GM19397 (cell line): ENCODE measurements at regions not wholly inside any gene's neighbourhood (a gene's known extent, or its start where the extent isn't known, plus 50 kb on each side); places are given as distances from the start of the nearest gene placed in this dataset.
"Not testable (repeated sequence)": the region's sequence is repeated elsewhere in the genome, so short reads cannot be mapped to it uniquely, and the experiment has no call there.

Experiments used
- ATAC-seq: cut with Tn5 transposase; IDR thresholded peaks from one replicate; pipeline ENCODE4 v1.9.1; 2021; ENCODE audit warnings: mild to moderate bottlenecking, moderate library complexity; ENCODE audit not compliant: unreplicated experiment

DNA sequence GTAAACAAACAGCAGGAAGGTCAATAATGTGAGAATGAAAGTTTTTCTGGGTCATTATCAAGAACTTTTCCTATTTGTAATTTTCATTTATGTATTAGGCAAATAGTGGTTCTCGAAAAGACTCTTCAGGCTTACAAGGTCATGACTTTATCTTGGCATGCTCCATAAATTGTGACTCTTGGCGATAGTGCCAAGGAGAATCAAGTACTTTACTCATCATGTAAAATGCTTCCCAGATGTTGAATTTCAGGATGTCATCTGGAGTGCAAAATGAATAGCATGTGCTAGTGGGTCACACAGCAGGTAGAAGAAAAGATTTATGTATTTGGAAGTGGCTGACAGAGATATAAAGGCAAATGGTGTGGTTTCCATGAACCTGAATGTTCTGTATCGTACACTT, 1492.7 kb upstream of the PCDH20 start:
- ATAC-seq, result no peak

DNA sequence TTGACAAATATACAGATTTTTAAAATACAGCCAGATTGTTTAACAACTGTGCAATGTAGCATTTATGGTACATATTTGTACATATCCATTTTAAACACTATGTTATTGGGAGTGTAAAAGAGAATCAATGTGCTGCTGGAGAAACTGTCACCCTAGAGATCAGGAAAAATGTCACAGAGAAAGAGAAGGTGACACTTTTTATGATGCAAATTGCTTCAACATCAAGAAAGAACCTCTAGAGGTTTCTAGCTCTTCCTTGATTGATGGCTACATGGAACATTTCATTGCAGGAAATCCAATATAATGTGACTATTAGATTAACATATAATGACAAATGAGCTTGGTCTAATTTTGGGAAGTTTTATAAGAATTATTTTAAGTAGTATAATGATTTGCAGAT, 1491.2 kb upstream of the PCDH20 start:
- ATAC-seq, result no peak

DNA sequence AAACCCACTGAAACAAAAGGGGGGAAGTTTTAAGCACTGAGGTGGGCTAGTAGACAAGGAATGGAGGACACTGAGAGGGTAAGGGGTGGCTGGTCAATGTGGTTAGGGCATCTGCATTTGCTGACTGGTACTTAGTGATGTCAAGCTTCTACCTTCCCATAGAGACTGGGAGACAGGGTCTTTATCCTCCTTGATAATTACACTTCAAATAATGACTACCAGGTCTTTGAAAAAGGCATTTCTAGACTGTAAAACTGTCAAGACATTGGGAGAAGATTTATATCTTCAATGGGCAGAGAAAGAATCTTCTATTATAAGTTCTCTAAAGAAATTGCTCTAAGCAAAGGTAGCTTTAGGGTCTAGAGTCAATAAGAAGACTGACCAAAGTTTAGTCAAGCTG, 1490.8 kb upstream of the PCDH20 start:
- no peak for ATAC-seq

DNA sequence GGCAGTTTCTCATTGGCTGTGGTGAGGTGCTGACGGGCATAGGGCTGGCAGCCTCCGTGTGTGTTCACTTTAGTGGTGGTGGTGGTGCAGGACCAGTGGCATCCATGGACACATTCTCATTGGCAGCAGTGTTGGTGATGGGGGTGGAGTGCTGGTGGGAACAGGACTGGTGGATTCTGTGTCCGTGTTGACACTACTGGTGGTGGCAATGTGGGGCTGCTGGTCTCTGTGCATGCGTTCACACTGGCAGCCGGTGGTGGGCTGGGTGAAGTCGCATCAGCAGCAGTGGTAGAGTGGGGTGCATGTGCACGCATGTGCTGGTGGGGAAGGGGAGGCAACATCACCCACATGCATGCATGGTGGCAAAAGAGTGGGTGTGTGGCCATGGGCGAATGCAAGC, 1471.4 kb upstream of the PCDH20 start:
- ATAC-seq, result no peak

DNA sequence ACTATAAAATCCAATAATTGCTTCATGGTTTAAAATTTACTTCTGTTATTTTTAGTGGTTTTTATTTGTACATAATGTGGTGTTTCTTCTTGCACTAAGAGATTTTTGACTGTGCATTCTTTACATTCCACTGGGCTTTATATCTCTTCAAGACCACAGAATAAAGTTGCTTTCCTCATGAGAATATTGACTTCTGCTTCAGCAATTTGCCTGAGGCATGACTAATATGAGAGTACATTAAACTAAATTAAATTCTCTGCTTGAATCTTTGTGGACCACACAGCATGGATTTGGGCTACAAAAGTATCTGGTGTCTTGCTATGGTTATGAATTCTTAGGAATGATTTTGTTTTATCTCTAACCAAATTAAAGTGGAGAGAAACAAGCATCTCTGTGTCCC, 1463.4 kb upstream of the PCDH20 start:
- no peak for ATAC-seq

DNA sequence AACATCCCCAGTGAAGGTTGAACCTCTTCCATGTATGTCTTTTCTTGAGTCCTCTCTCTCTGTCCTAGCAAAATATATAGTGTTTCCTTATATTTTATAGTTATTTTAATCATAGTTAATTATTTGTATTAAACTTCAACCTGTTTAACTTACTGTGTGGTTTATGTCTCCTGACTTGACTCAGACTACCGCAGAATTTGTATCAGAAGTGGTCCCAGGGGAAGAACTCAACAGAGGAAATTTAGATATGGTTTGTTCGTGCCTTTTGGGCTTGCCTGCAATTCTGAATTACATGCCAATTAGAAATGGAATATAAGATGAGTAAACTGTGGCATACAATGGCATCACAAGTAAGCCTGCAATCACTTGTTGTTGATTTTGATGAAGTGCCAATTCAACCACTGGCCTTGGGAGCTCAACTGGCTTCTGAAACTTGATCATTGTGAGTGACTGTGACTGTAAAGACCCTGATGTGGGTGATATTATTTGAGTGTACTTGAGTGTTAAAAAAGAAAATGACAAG, 1459.5 kb upstream of the PCDH20 start:
- ATAC-seq, result no peak

DNA sequence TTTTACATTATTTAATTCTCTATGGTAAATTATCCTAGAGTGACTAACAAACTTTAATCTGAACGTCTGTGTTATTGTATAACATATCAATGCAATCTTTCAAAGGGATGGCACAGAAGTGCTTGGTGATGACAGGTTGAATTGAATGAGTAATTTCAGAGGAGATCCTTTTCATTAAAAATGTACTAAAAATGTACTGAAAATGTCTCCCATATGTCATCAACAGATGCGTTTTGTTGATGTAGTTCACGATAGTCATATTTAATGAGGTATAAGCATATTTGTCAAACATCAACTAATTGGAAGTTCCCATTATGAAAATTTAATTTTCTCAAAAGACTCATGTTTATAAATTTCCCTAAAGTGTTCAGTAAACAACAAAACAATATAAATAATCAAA, 1434.7 kb upstream of the PCDH20 start:
- no peak for ATAC-seq

DNA sequence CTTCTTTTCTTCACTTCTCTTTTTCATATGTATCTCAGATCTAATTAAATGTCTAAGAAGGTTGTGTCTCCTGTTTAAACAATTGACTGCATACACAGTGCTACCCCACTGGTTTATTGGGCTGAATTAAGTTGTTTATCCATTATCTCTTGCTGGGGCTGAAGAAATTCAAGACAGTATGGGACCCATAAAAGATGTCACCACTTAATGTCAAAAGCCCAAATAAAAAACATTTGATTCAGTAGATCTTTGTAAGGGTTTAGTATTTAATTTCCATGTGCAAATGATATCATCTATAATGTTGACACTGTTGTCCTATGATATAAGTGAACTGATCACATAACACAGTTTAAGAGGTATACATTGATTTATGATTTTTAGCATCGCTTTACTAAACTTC, 1431.9 kb upstream of the PCDH20 start:
- ATAC-seq, result no peak

DNA sequence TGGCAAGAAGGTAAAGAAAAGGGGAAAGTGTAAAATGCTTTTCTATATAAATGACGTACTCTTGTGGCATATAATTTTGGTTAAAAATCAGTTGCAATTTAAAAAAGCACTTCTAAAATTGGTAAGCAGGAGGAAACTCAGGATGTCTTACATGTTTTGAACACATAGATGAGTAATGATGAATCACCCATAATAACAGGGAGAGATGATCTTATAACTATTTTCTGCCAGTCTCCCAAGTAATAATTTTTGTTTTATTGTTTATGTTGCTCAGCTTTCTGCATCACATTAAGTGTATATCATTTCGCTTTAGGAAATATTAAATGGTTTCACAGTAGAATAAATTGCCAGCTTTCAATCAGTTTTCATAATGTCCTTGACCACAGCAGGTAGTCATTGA, 1430.7 kb upstream of the PCDH20 start:
- no peak for ATAC-seq

DNA sequence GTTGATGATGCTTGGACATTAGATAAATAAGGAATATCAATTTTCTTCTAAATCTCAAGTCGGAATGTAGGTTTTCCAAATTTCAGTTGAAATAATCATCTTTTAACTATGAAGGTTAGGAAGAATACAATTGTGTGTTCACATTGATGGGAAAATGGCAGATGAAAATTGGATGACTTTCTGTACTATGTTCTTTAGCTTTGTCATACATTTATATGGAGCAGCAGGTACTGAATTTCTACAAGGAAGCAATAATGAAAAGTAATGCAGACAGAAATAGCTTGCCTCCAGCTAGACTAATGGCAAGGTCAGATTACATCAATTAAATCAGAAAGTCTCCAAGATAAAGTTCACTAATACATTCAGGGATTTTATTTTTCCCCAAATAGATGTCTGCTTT, 1423.7 kb upstream of the PCDH20 start:
- no peak for ATAC-seq

DNA sequence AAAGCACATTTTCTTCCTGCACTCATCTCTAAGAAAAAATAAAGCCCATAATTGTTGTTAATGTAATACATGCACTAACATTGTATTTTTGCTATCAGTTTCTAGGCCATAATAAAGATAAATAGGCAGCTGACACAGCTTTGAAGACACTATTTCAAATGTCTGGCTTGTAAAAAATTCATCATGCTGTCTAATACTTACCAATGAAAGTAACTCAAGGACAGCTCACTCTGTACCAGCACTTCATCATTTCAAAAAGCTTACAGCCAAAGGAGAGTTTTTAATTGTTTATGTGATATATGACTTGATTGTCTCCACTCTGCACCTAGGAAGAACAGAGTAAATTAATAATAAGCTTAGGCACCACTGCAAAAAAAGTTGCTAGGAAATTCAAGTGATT, 1423.3 kb upstream of the PCDH20 start:
- no peak for ATAC-seq

DNA sequence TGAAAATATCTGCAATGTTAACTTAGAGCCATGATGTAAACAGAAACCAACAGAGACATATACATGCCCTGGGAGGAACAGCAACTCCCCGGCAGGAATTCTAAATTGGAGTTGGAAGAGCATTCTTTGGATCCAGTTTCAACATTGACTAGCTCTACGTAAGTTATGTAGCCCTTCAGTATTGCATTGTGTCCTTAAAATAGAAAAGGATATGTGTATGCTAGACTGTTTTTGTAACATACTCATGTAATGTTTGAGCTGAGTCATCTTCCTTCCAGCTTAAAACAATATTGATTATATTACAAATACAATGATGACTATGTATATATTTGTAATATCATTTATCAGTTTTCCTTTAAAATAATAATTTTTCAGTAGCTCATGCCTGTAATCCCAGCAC, 1422.2 kb upstream of the PCDH20 start:
- no peak for ATAC-seq

DNA sequence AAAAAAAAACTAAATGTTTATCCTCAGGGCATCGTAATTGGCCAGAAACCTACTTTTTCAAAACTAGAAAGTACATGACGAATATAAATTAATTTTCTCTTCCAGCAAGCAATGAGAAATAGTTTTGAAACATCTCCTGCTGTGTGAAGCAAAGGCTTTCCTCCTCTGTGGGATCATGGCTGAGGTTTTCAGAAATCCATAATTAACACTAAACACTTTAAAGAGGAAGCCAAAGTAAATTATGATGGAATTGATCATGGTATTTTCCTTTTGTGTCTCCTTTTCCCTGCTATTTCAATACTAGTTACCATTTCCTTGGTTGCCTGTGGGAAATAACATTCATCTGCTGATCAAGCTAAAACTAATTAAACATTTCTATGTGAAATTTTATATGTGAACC, 1413.8 kb upstream of the PCDH20 start:
- ATAC-seq, result no peak

DNA sequence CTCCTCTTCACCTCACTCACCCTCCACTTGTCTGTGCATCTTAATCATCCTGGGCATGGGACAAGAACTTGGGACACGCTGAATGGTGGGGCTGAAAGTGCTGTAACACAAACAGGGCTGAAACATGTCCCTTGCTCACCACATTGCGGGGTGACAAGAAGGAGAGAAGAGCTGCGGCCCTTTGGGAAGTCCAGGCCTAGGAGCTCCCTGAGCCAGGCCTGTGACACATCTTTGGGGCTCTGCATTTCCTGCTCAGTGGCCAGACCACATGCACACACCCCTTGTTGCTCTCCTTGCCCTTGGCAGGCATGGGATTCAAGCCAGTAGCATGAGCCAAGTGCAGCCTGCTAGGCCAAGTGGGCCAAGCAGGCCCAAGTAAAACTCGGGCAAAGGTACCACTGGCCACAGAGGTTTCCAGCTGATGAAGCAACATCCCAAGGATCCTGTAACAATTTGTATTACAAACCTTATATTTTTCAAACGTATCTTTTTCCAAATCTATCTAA, 1384.3 kb upstream of the PCDH20 start:
- no peak for ATAC-seq

DNA sequence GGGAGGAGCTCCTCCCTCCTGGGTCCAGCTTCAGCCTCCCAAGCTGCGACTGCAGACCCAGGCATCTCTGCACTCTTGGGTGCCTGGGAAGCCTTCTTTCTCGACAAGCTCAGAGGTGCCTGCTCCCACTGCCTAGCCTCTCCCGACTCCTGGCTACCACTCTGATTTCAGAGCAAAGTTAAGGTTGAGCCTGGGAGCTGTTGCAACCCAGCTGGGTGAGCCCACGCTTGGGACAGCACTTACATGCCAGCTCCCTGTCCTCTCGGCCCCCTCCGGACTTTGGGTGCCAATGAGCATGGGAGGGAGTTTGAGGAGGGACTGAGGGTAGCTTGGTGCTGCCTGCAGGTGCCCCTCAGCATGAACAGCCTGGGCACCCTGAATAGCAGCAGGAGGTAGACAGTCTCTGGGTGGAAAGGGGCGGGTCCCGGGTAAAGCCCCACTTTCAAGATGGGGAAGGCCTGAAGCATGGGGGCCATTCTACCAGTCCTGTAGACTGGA, 1383.4 kb upstream of the PCDH20 start:
- no peak for ATAC-seq

DNA sequence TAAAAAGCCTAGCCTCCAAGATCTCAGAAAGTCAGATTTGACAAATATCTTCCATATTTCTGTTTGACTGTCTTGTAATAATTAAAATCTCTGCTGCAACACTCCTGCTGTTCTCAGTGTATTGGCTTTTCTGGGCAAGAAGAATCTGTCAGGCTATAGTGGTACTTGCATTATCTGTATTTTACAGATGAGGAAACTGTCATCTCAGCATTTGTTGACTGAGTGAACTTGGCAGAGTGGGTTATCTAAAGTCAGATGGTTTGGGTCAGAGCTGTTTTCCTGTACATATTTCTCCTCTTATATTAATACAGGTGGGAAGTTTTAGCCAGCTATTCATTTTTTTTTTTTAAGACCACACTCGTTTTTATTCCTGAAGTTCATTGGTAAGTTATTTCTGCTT, 1378.2 kb upstream of the PCDH20 start:
- ATAC-seq, result no peak

DNA sequence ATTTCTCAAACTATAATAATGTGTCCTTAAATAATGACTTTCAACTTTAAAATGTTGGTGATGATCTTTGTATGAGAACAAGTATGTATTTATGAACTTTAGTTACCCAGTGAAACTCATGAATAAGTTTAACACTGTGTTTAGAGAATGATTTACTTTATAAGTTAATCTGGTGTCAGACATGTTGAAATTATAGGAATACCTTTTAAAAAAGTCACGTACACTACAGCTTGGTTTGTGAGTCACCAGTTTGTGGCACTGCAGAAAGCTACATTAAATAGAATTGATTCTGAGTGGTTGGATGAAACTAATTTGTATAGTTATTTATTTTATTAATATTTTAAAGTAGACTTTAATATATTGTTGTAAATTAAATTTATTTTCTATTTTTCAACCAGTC, 1366.2 kb upstream of the PCDH20 start:
- no peak for ATAC-seq

DNA sequence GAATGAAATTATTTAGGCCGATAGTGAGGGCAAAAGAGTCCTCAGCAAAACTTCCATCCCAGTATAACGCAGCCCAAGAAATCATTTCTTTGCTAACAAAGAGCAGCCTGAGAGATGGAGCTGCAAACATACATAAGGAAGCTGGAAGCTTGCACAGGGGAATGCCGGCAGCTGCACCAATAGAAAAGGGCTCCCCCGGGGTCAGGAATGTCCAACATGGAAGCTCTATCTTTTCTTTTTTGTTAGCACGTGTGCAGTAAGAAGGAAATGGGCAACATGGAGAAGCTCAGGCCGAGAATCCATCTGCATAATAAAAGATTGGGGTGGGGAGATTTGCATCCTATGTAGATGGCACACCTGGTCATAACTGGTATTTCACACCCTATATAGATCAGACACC, 1363.5 kb upstream of the PCDH20 start:
- ATAC-seq, result no peak

DNA sequence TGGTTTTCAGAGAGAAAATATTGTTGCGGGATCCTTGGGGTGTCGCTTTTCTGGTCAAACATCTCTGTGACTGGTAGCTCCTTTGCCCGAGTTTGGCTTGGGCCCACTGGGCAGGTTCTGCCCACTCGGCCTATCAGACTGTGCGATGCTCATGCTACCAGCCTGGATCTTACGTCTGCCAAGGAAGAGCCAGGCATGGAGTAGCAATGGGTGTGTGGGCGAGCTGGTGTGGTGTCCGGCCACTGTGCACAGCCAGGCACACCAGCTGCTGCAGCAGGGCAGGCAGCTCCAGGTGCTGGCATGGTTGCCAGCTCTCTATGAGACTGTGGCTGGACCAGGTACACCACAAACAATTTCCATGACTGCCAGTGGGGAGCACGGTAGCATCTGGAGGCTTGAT, 1351.8 kb upstream of the PCDH20 start:
- ATAC-seq, result no peak

DNA sequence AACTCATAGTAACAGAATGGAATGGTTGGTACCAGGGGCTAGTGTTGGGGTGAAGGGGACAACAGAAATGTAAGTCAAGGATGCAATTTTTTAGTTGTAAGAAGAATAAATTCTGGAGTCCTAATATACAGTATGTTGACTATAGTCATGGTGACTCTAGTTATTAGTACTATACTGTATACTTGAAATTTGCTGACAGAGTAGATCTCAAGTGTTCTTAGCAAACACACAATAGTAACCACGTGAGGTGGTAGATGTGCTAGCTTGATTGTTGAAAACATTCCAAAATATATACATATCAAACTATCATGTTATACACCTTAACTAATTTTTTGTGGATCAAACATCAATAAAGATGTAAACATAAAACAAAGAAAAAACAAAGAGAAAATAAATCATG, 1345.1 kb upstream of the PCDH20 start:
- ATAC-seq, result no peak

DNA sequence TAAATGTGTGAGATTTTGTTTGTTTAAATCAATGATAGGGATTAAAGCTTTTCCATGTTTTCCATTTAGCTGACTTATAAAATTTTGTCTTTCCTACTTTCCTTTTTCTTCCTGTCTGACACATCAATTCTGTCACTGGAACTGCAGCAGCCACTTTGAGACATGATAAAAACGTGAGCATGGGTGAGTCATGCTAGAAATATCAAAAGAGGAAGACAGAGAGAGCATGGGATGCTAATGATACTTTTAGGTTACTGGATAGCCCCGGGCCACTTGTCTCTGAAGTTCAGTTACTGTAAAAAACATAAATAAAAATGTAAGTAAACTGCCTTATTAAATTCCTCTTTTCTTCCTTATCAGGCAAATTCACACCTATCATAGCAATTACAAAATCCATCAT, 1332.0 kb upstream of the PCDH20 start:
- no peak for ATAC-seq

DNA sequence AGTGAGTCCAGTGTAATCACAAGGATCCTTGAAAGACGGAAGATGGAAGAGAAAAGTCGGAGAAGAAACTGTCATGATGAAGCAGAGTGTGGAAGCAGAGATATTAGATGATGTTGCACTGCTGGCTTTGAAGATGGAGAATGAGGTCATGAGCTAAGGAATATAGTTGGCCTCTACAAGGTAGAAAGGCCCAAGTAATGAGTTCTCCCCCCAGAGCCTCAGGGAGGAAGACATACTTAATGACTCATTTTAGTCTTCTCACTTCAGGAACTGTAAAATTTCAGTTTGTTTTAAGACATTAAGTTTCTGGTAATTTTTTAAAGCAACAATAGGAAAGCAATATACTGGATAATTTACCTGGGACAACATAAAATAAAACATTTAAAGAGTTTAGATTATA, 1331.5 kb upstream of the PCDH20 start:
- ATAC-seq, result no peak

DNA sequence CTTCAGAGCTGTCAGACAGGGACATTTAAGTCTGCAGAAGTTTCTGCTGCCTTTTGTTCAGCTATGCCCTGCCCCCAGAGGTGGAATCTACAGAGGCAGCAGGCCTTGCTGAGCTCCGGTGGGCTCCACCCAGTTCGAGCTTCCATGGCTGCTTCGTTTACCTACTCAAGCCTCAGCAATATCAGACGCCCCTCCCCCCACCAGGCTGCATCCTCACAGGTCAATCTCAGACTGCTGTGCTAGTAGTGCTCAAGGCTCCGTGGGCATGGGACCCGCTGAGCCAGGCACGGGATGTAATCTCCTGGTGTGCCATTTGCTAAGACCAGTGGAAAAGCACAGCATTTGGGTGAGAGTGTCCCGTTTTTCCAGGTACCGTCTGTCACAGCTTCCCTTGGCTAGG, 1314.1 kb upstream of the PCDH20 start:
- not testable (repeated sequence) for ATAC-seq

DNA sequence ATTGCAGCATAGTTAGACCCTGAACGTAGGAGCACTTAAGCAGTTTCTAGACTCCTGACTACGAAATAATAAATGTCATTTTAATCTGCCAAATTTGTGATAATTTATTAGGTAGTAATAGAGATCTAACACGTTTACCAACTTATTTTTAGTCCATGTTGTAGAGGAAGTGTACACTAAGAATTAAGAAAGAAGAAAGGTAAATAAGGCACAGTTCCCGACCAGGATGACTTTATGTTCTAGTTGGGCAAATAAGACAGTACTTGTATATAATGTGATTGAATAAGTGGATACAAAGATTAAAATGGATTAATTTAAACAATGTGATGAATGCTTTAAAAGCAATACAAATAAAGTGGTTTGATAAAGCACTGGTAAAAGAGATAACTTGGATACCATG, 1306.2 kb upstream of the PCDH20 start:
- no peak for ATAC-seq
